IMR-90 (cell line): ENCODE measurements at regions not wholly inside any gene's neighbourhood (a gene's known extent, or its start where the extent isn't known, plus 50 kb on each side); places are given as distances from the start of the nearest gene placed in this dataset.
A peak's percentile ranks its signal among the peaks of the same experiment; 100 is the strongest.

Experiments
- BHLHE40 ChIP-seq: fragments of 150-350 bp; IDR thresholded peaks from 2 replicates; pipeline ENCODE4 v1.6.1; 2016; ENCODE audit warnings: mild to moderate bottlenecking, low read depth, low read length
- CEBPB ChIP-seq: IDR thresholded peaks from 2 replicates; pipeline ENCODE4 v1.6.1; 2012; ENCODE audit warnings: low read depth, low read length, improper control_type of control experiment
- CTCF ChIP-seq: conservative IDR thresholded peaks from 2 replicates; pipeline ENCODE4 v1.5.1; 2012; ENCODE audit warnings: mild to moderate bottlenecking, low read depth, low read length, improper control_type of control experiment
- ELK1 ChIP-seq: fragments of 150-350 bp; IDR thresholded peaks from 2 replicates; pipeline ENCODE4 v1.6.1; 2016; ENCODE audit warnings: low read depth, mild to moderate bottlenecking, low read length, moderate library complexity, borderline replicate concordance
- FOS ChIP-seq: fragments of 150-350 bp; IDR thresholded peaks from 2 replicates; pipeline ENCODE4 v1.6.1; 2016; ENCODE audit warnings: low read depth, low read length
- MAFK ChIP-seq: IDR thresholded peaks from 2 replicates; pipeline ENCODE4 v1.6.1; 2012; ENCODE audit warnings: low read depth, low read length, improper control_type of control experiment
- MXI1 ChIP-seq: IDR thresholded peaks from 2 replicates; pipeline ENCODE4 v1.6.1; 2012; ENCODE audit warnings: low read depth, mild to moderate bottlenecking, low read length, moderate library complexity, borderline replicate concordance
- POLR2A ChIP-seq: IDR thresholded peaks from 2 replicates; pipeline ENCODE4 v1.6.1; 2012; ENCODE audit warnings: mild to moderate bottlenecking, low read depth, low read length
- RAD21 ChIP-seq: IDR thresholded peaks from 2 replicates; pipeline ENCODE4 v1.6.1; 2012; ENCODE audit warnings: low read length, improper control_type of control experiment
- RCOR1 ChIP-seq: IDR thresholded peaks from 2 replicates; pipeline ENCODE4 v1.6.1; 2012; ENCODE audit warnings: mild to moderate bottlenecking, low read length, improper control_type of control experiment; ENCODE audit not compliant: insufficient replicate concordance
- RFX5 ChIP-seq: IDR thresholded peaks from 2 replicates; pipeline ENCODE4 v1.8.0; 2012; ENCODE audit warnings: low read depth, mild to moderate bottlenecking, low read length, moderate library complexity
- SMC3 ChIP-seq: fragments of 150-350 bp; IDR thresholded peaks from 2 replicates; pipeline ENCODE4 v1.6.1; 2016; ENCODE audit warnings: low read depth, mild to moderate bottlenecking, antibody characterized with exemption, low read length, moderate library complexity
- TF ChIP-seq, protein P1 (sequence below): fragments of 150-350 bp; IDR thresholded peaks from 2 replicates; pipeline ENCODE4 v1.6.1; 2017; ENCODE audit warnings: mild to moderate bottlenecking, antibody characterized with exemption, low read length, low read depth

- TF ChIP-seq RAD21, result no peak
- TF ChIP-seq POLR2A, result no peak
- TF ChIP-seq RFX5, result no peak
- no peak for TF ChIP-seq ELK1
- no peak for TF ChIP-seq CTCF
- no peak for TF ChIP-seq MAFK
- no peak for TF ChIP-seq MXI1
- TF ChIP-seq FOS, result peak; percentile 12; the same call in 1 of the 2 replicates
- no peak for TF ChIP-seq CEBPB
- TF ChIP-seq, protein P1, sequence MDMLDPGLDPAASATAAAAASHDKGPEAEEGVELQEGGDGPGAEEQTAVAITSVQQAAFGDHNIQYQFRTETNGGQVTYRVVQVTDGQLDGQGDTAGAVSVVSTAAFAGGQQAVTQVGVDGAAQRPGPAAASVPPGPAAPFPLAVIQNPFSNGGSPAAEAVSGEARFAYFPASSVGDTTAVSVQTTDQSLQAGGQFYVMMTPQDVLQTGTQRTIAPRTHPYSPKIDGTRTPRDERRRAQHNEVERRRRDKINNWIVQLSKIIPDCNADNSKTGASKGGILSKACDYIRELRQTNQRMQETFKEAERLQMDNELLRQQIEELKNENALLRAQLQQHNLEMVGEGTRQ, result no peak
- no peak for TF ChIP-seq RCOR1
- no peak for TF ChIP-seq SMC3
- no peak for TF ChIP-seq BHLHE40
Measured at GRCh38 chr2:226208726-226209125, 590.9 kb downstream of the IRS1 start.
